A673 (cell line): ENCODE measurements at regions not wholly inside any gene's neighbourhood (a gene's known extent, or its start where the extent isn't known, plus 50 kb on each side); places are given as distances from the start of the nearest gene placed in this dataset.

Experiments used
- BruUV-seq: library from RNA; stranded (reverse); fragments of 400-500 nt; replicated peaks from 2 replicates; lab custom pipeline; 2021; lab: Mats Ljungman, UMichigan
- CTCF ChIA-PET: fragments of 300-600 bp; sonication (Branson Sonifier 250); formaldehyde crosslinking; loops from one replicate; lab custom pipeline; 2022; ENCODE audit warnings: antibody characterized with exemption; lab: Charles Lee
- POLR2A ChIA-PET: fragments of 300-600 bp; sonication (Branson Sonifier 250); formaldehyde crosslinking; loops from one replicate; lab custom pipeline; 2022; ENCODE audit warnings: antibody characterized with exemption; ENCODE audit not compliant: low non-redundant PET; lab: Charles Lee
- DNase-seq: peaks from one replicate; pipeline ENCODE4 v3.0.0-alpha.2; 2015; ENCODE audit warnings: low spot score
- H3K27ac ChIP-seq: fragments of 200-600 bp; sonication (generic); 2 replicates; pipeline ENCODE4 v1.5.1; 2016; ENCODE audit warnings: mixed run types, low read depth, mild to moderate bottlenecking, mixed read lengths, antibody characterized with exemption, low read length; ENCODE audit not compliant: poor library complexity, severe bottlenecking
- H3K27me3 ChIP-seq: fragments of 200-600 bp; sonication (generic); replicated peaks from 2 replicates; pipeline ENCODE4 v1.6.1; 2017; ENCODE audit warnings: mixed run types, low read depth, mild to moderate bottlenecking, mixed read lengths, antibody characterized with exemption, low read length; ENCODE audit not compliant: insufficient read depth, poor library complexity
- H3K36me3 ChIP-seq: fragments of 200-600 bp; sonication (generic); 2 replicates; pipeline ENCODE4 v1.6.1; 2016; ENCODE audit warnings: mixed run types, mild to moderate bottlenecking, mixed read lengths, antibody characterized with exemption, low read length; ENCODE audit not compliant: insufficient read depth, poor library complexity, severe bottlenecking
- H3K4me1 ChIP-seq: fragments of 200-600 bp; sonication (generic); 2 replicates; pipeline ENCODE4 v1.6.1; 2017; ENCODE audit warnings: mixed run types, mild to moderate bottlenecking, mixed read lengths, antibody characterized with exemption, low read length; ENCODE audit not compliant: insufficient read depth, poor library complexity, severe bottlenecking
- H3K4me3 ChIP-seq: fragments of 200-600 bp; sonication (generic); 2 replicates; pipeline ENCODE4 v1.5.1; 2016; ENCODE audit warnings: low read depth, mixed run types, mild to moderate bottlenecking, mixed read lengths, low read length; ENCODE audit not compliant: poor library complexity, severe bottlenecking
- H3K9me3 ChIP-seq: fragments of 200-600 bp; sonication (generic); 2 replicates; pipeline ENCODE4 v1.6.1; 2016; ENCODE audit warnings: mixed run types, low read depth, mild to moderate bottlenecking, mixed read lengths, antibody characterized with exemption, low read length; ENCODE audit not compliant: poor library complexity, severe bottlenecking
- CTCF ChIP-seq: fragments of 300-800, 200-600 bp; sonication (generic); conservative IDR thresholded peaks from 2 replicates; pipeline ENCODE4 v1.5.1; 2017; ENCODE audit warnings: low read depth, mild to moderate bottlenecking, antibody characterized with exemption, low read length, moderate library complexity, mixed read lengths
- EZH2 ChIP-seq: fragments of 200-600 bp; sonication (generic); IDR thresholded peaks from 2 replicates; pipeline ENCODE4 v1.6.1; 2017; ENCODE audit warnings: borderline replicate concordance, low read depth, mild to moderate bottlenecking, mixed read lengths, antibody characterized with exemption, low read length; ENCODE audit not compliant: poor library complexity, severe bottlenecking
- intact Hi-C: fragments of 100-400 bp; cut with micrococcal nuclease; formaldehyde crosslinking; loops from one replicate; pipeline ENCODE4 v1.10.0; 2022; ENCODE audit not compliant: unreplicated experiment

- intact Hi-C loops: loop anchor here (10.0 kb wide), 1 partner anchor 725 kb away; no protein-coding TSS in a partner anchor
- H3K4me1 ChIP-seq: no peaks in the 10 kb centered on the region
- BruUV-seq: no TSS peak
- DNase-seq: no peak
- H3K9me3 ChIP-seq: no peaks in the 10 kb centered on the region
- no peaks in the 10 kb centered on the region for H3K36me3 ChIP-seq
- H3K27ac ChIP-seq: no peak overlapping the region
- H3K4me3 ChIP-seq: no peak overlapping the region
- H3K27me3 ChIP-seq: no peaks in the 10 kb centered on the region
- POLR2A ChIA-PET: no interaction called here
- TF ChIP-seq EZH2: no peak
- no peak for TF ChIP-seq CTCF
- CTCF ChIA-PET: no interaction called here
Measured at GRCh38 chr7:46360296-46360695, 439.2 kb upstream of the IGFBP3 start.

- TF ChIP-seq CTCF: no peak
- TF ChIP-seq EZH2: no peak
- ChIA-PET CTCF (no interaction called here), POLR2A (no interaction called here)
- no peaks in the 10 kb centered on the region for H3K4me1 ChIP-seq
- H3K9me3 ChIP-seq: no peaks in the 10 kb centered on the region
- intact Hi-C loops: no loop called here
- no peaks in the 10 kb centered on the region for H3K36me3 ChIP-seq
- no peaks in the 10 kb centered on the region for H3K27me3 ChIP-seq
- no peak overlapping the region for H3K27ac ChIP-seq
- no TSS peak for BruUV-seq
- no peak for DNase-seq
- H3K4me3 ChIP-seq: no peak overlapping the region
Measured at GRCh38 chr7:46357851-46358250, 436.8 kb upstream of the IGFBP3 start.

GRCh38 chr7:46357290-46357689 lies 436.2 kb upstream of the IGFBP3 start:
- CTCF ChIA-PET: no interaction called here
- no peaks in the 10 kb centered on the region for H3K4me1 ChIP-seq
- TF ChIP-seq EZH2: no peak
- no peak for TF ChIP-seq CTCF
- intact Hi-C loops: no loop called here
- no TSS peak for BruUV-seq
- POLR2A ChIA-PET: no interaction called here
- no peak overlapping the region for H3K4me3 ChIP-seq
- no peaks in the 10 kb centered on the region for H3K36me3 ChIP-seq
- H3K9me3 ChIP-seq: no peaks in the 10 kb centered on the region
- no peak overlapping the region for H3K27ac ChIP-seq
- no peak for DNase-seq
- H3K27me3 ChIP-seq: no peaks in the 10 kb centered on the region
